Adrenal gland (tissue), 5 donors: ENCODE measurements at regions not wholly inside any gene's neighbourhood (a gene's known extent, or its start where the extent isn't known, plus 50 kb on each side); places are given as distances from the start of the nearest gene placed in this dataset.

ENCODE experiments used
- POLR2A ChIP-seq, 2 donors: fragments of 450-650 bp; IDR thresholded peaks; one replicate each; pipeline ENCODE4 v1.6.1; 2017; ENCODE audit warnings: antibody characterized with exemption in 2 of 2, mild to moderate bottlenecking in 2 of 2, moderate library complexity in 1 of 2
- TF ChIP-seq, protein P1 (sequence below), 6 experiments: fragments of 450-650 bp in 4 of 6; fragments of 200-600 bp in 2 of 6; sonication (generic) in 1 of 6; IDR thresholded peaks; 1 replicate in 5 of 6; 2 replicates in 1 of 6; pipeline versions ENCODE4 v1.5.1 to v1.8.0; 2016 to 2021; ENCODE audit warnings: antibody characterized with exemption in 6 of 6, mild to moderate bottlenecking in 2 of 6, moderate library complexity in 1 of 6
- donor health status: DM: no; HTN: no; CAD: no.

DNA sequence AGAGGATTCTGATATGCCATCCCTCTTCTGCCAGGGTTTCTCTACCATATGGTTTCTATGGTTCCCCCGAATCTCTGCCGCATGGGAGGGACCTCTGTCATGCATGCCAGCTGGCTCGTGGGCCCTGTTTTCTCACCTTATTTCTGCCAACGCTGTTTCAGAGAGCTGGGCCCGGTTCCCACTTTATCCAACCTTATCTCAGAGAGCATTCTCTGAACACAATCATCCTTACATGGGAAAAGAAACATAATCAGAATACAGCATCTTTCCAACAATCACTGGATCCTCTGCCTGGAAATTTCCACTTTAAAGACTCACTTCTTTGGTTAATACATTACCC is 234.5 kb upstream of the ZBTB20 start:
- TF ChIP-seq, protein P1, sequence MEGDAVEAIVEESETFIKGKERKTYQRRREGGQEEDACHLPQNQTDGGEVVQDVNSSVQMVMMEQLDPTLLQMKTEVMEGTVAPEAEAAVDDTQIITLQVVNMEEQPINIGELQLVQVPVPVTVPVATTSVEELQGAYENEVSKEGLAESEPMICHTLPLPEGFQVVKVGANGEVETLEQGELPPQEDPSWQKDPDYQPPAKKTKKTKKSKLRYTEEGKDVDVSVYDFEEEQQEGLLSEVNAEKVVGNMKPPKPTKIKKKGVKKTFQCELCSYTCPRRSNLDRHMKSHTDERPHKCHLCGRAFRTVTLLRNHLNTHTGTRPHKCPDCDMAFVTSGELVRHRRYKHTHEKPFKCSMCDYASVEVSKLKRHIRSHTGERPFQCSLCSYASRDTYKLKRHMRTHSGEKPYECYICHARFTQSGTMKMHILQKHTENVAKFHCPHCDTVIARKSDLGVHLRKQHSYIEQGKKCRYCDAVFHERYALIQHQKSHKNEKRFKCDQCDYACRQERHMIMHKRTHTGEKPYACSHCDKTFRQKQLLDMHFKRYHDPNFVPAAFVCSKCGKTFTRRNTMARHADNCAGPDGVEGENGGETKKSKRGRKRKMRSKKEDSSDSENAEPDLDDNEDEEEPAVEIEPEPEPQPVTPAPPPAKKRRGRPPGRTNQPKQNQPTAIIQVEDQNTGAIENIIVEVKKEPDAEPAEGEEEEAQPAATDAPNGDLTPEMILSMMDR (IDR thresholded peaks at IDR 0.05), result no peak
- TF ChIP-seq POLR2A (IDR thresholded peaks at IDR 0.05), result no peak
